NB4 (cell line): ENCODE measurements at regions not wholly inside any gene's neighbourhood (a gene's known extent, or its start where the extent isn't known, plus 50 kb on each side); places are given as distances from the start of the nearest gene placed in this dataset.

Source experiments
- MYC ChIP-seq: IDR thresholded peaks from 2 replicates; pipeline ENCODE4 v1.6.1; 2011; ENCODE audit warnings: low read depth, low read length
- POLR2A ChIP-seq: IDR thresholded peaks from 2 replicates; pipeline ENCODE4 v1.6.1; 2011; ENCODE audit warnings: mild to moderate bottlenecking; ENCODE audit not compliant: insufficient read length; ENCODE audit errors: extremely low read depth
- TF ChIP-seq, protein P1 (sequence below): IDR thresholded peaks from one replicate; pipeline ENCODE4 v1.5.1; 2012; ENCODE audit warnings: low read depth, low read length
- TF ChIP-seq, protein P2 (sequence below): IDR thresholded peaks from 2 replicates; pipeline ENCODE4 v1.6.1; 2011; ENCODE audit warnings: low read depth, low read length

DNA sequence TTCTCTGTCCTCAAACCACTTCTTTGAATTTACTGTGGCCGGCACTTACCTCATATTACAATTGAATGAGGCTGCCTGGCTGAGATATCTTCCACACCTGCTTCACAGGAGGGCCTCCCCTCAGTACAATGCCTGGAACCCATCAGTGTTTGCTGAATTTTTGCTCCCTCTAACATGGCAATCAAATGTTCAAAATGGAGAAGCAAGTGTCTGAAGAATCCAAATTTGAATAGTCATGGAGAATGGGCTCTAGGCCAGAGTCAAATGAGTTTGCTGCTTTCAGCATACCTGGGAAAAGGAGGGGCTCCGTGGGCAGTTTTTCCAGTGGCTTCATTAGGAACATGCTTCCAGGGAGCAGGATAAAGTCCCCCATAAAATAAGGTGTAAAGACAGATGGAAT, 564.8 kb downstream of the UTRN start:
- no peak for TF ChIP-seq POLR2A
- TF ChIP-seq, protein P1, sequence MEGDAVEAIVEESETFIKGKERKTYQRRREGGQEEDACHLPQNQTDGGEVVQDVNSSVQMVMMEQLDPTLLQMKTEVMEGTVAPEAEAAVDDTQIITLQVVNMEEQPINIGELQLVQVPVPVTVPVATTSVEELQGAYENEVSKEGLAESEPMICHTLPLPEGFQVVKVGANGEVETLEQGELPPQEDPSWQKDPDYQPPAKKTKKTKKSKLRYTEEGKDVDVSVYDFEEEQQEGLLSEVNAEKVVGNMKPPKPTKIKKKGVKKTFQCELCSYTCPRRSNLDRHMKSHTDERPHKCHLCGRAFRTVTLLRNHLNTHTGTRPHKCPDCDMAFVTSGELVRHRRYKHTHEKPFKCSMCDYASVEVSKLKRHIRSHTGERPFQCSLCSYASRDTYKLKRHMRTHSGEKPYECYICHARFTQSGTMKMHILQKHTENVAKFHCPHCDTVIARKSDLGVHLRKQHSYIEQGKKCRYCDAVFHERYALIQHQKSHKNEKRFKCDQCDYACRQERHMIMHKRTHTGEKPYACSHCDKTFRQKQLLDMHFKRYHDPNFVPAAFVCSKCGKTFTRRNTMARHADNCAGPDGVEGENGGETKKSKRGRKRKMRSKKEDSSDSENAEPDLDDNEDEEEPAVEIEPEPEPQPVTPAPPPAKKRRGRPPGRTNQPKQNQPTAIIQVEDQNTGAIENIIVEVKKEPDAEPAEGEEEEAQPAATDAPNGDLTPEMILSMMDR, result no peak
- TF ChIP-seq, protein P2, sequence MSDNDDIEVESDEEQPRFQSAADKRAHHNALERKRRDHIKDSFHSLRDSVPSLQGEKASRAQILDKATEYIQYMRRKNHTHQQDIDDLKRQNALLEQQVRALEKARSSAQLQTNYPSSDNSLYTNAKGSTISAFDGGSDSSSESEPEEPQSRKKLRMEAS, result no peak
- TF ChIP-seq MYC, result no peak
